ENCODE measurements at regions not wholly inside any gene's neighbourhood (a gene's known extent, or its start where the extent isn't known, plus 50 kb on each side); places are given as distances from the start of the nearest gene placed in this dataset.
"Not testable (repeated sequence)": the region's sequence is repeated elsewhere in the genome, so short reads cannot be mapped to it uniquely, and the experiment has no call there.

DNA sequence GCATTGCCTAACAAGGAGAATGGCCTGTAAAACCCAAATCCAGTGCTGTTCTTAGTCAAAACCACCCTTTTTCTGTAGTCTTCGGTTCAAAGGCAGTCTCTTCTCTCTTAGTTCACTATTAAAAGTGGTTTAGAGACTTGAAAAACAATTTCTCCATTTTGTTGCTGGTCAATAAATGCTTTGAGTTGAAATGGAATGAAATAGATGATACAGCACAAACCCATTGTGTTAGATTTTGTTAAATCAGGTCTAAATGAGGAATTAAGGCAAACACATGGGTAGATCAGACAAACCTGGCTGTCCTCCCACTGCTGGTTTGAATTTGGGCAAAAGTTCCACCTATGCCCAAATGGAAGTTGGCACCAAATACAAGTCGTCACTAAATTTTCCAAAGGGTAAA is 150.1 kb upstream of the SERTAD2 start:
- DNase-seq (ENCODE audit: insufficient read length, low spot score) (no peak), FAIRE-seq (no peak)
- no peak for TF ChIP-seq POLR2A (IDR thresholded peaks at IDR 0.05; ENCODE audit: low read depth, low read length)

DNA sequence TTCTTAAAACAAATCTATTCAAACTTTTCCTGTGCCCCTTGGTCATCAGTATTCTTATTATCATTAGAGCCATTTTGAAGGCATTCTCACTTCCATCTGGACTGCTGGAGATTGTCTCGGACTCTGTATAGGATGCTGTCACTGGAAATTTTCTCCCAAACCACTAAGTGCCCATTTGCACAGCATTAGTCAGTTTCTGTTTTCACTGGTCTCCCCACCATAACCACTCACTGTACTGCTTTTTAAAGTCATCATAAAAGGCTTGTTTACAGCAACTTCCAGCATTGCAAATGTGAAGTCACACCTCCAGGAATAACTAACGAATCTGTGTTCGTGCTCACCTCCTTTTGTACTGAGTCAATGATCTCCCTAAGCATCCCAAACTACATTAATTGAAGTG is 150.9 kb upstream of the SERTAD2 start:
- no peak for FAIRE-seq

DNA sequence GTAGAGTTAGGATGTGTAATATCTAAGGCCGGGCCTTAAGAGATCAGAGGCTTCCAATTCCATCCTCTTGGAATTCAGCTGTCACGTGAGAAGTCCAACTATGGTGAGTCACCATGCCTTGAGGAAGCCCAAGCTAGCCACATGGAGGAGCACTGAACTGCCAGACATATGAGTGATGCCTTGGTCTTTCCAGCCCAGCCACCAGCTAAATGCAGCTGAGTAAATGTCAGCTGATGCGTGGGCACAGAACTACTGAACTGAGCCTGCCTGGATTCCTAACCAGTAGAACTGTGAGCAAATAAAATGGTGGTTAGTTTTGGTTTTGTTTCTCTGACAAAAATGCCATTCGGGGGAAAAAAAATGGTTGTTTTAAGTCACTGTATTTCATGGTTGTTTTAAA is 153.7 kb upstream of the SERTAD2 start:
- no peak for TF ChIP-seq POLR2A (IDR thresholded peaks at IDR 0.05; ENCODE audit: low read depth, low read length)
- DNase-seq (ENCODE audit: insufficient read length, low spot score) (peak; percentile 65), FAIRE-seq (peak; percentile 97)

More for the DNA sequence above, 150.9 kb upstream of the SERTAD2 start:
- no peak for TF ChIP-seq POLR2A (IDR thresholded peaks at IDR 0.05; ENCODE audit: low read depth, low read length)
- DNase-seq (ENCODE audit: insufficient read length, low spot score), result no peak

DNA sequence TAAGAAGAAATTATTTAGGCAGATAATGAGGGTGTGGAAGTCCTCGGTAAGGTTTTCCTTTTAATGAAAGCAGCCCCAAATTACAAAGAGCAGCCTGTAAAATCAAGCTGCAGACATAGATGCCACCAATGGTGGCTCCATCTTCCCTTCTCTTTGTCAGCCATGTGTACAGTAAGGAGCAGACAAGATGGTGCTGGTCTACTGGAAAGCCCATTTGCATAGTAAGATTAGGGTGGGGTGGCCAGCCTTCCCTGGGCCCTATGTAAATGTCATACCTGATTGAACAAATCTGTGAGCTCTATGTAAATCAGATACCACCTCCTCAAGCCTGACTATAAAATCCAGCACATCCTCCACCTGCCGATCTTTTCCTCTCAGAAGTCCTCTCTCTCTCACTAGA is 154.4 kb upstream of the SERTAD2 start:
- TF ChIP-seq POLR2A (IDR thresholded peaks at IDR 0.05; ENCODE audit: low read depth, low read length), result no peak
- no peak for DNase-seq (ENCODE audit: insufficient read length, low spot score)
- FAIRE-seq, result no peak

DNA sequence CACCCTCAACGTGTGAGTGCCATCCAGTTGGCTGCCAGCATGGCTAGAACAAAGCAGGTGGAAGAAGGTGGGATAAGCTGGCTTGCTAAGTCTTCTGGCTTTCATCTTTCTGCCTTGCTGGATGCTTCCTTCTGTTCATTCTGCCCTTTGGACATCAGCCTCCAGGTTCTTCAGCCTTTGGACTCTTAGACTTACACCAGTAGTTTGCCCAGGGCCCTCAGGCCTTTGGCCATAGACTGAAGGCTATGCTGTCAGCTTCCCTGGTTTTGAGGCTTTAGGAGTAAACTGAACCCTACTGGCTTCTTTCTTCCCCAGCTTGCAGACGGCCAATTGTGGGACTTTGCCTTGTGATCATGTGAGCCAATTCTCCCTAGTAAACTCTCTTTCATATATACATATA is 155.0 kb upstream of the SERTAD2 start:
- DNase-seq (ENCODE audit: insufficient read length, low spot score) (no peak), FAIRE-seq (no peak)
- no peak for TF ChIP-seq POLR2A (IDR thresholded peaks at IDR 0.05; ENCODE audit: low read depth, low read length)

DNA sequence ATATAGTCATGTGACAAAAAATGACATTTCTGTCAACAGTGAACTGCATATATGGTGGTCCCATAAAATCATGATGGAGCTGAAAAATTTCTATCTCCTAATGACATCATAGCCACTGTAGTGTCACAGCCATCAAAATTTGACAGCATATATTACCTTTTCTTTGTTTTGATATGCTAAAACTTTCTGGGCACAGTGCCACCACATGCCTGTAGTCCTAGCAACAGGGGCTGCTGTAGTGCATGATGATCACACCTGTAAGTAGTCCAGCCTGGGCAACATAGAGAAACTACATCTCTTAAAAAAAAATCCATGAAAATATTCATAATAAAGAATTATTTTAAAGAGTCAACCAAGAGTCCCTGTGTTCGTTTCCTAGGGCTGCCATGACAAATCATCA is 155.5 kb upstream of the SERTAD2 start:
- no peak for FAIRE-seq
- no peak for TF ChIP-seq POLR2A (IDR thresholded peaks at IDR 0.05; ENCODE audit: low read depth, low read length)
- DNase-seq (ENCODE audit: insufficient read length, low spot score), result no peak

DNA sequence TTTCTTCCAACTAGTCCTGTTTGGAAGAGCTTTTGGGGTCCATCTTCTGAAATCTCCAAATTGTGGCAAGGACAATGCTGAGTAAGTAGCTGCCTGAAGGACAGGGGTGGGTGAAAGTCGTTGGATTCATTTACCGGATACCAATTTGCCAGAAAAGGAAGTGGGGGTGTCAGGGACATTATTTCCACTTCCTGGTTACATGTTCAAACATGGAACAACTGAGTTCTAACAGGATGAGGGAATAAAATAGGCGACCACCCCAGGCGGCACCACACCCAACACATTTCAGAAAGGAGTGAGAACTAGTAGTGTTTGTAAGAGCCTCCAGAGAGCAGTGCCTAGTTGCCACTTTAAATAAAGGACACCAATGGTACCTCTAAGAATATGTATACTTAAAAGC is 158.6 kb upstream of the SERTAD2 start:
- no peak for TF ChIP-seq POLR2A (IDR thresholded peaks at IDR 0.05; ENCODE audit: low read depth, low read length)
- DNase-seq (ENCODE audit: insufficient read length, low spot score) (no peak), FAIRE-seq (no peak)

DNA sequence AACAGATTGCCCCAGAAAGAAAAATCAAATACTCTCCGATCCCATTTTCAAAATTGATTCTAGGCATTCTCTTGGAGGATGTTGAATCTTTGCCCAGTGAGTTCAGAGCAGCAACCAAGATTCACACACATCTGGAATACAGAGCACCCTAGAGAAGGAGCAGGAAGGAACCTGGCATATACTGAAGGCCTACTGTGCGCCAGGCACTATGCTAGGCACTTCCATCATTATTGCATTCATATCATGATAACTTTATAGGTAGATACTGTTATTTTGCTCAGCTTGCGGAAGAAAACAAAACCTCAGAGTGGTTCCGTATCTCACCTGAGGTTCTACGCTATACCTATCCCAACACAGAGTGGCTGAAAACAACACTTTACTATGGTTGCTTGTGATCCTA is 160.3 kb upstream of the SERTAD2 start:
- TF ChIP-seq POLR2A (IDR thresholded peaks at IDR 0.05; ENCODE audit: low read depth, low read length), result no peak
- DNase-seq (ENCODE audit: insufficient read length, low spot score) (no peak), FAIRE-seq (no peak)

DNA sequence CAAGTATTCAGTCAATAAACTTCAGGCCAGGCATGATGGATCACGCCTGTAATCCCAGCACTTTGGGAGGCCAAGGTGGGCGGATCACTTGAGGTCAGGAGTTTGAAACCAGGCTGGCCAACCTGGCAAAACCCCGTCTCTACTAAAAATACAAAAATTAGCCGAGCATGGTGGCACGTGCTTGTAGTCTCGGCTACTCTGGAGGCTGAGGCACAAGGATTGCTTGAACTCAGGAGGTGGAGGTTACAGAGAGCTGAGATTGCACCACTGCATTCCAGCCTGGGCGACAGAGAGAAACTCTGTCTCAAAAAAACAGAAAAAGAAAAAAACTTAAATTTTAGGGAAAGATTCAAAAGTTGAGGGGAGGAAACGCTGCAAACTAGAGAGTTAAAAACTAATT is 162.8 kb upstream of the SERTAD2 start:
- not testable (repeated sequence) for DNase-seq (ENCODE audit: insufficient read length, low spot score); FAIRE-seq

DNA sequence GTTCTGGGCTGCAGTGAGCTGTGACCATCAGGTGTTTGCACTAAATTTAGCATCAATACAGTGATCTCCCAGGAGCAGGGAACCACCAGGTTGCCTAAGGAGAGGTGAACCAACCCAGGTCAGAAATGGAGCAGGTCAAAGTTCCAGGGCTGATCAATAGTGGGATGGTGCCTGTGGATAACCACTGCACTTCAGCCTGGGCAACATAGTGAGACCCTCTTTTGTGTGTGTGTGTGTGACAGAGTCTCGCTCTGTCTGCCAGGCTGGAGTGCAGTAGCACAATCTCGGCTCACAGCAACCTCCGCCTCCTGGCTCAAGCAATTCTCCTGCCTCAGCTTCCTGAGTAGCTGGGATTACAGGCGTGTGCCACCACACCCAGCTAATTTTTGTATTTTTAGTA is 163.7 kb upstream of the SERTAD2 start:
- TF ChIP-seq POLR2A (IDR thresholded peaks at IDR 0.05; ENCODE audit: low read depth, low read length), result no peak
- FAIRE-seq (no peak), DNase-seq (ENCODE audit: insufficient read length, low spot score) (no peak)

DNA sequence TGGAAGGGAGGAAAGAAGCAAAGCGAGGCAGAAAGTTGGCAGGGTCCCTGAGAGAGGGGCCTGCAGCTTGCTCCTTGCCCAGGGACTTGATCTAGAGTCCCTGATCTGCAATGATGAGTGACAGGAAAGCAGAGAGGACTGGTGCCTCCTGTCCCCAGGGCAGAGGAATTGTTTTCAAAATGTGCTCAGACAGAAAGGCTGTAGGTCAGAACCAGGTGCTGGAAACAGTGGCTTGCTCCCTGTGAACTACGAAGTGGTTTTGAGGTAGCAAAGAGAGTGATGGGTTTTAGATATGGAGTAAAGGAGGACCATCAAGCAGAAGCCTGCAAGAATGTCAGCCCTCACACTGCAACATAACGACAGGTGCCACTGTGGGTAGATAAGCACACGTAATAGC is 164.9 kb upstream of the SERTAD2 start:
- DNase-seq (ENCODE audit: insufficient read length, low spot score) (no peak), FAIRE-seq (no peak)
- no peak for TF ChIP-seq POLR2A (IDR thresholded peaks at IDR 0.05; ENCODE audit: low read depth, low read length)

DNA sequence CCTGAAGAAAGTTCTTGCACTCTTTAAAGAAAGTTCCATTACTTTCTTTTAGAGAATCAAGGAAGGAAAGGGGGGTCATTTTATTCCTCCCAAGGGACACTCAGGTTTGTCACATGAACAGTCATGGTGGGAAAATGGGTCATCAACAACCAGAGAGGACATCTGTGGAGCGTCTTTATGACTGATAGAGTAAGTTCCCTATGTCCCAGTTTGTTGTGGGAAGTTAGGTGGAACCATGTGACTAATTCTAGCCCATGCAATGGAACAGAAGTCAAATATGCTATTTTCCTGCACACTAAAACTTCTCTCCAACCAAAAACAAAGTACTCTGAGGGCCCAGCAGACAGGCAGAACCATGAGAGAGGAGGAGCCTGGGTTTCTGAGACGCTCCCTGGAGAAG is 165.6 kb upstream of the SERTAD2 start:
- no peak for DNase-seq (ENCODE audit: insufficient read length, low spot score)
- no peak for FAIRE-seq
- TF ChIP-seq POLR2A (IDR thresholded peaks at IDR 0.05; ENCODE audit: low read depth, low read length), result no peak

DNA sequence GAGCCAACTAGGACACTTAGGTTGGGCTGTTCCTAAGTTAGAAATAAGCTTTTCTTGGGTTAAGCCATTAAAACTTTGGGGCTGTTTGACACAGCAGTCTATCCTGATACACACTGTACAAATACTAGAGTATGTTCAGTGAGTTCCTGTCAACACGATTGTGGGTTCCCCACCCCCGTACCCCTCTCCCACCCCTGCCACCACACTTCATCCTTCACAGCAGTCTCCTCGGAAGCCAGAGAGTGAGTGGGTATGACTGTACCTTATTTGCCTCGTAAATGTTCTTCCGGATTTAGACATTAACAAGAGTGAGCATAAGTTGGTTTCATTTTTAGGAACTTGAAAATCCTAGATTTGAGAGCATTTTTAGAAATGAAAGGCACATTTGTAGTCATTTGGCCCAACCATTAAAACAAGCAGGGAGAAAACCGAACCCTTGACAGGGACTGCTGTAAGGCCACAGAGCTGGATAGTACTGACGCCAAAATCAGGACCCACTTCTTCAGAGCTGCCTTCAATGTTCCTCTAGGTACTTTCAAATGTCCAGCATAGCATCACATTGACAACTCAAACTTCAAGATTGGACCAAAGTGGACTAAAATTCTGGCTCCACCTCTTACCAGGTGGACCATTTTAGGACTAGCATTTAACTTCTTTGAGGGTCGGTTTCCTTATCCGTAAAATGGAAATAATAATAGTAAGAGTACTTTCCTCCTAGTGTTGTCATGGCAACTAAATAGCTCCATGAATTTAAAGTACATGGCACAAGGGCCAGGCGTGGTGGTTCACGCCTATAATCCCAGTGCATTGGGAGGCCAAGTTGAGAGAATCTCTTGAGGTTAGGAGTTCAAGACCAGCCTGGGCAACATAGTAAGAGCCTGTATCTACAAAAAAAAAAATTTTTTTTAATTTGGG is 166.3 kb upstream of the SERTAD2 start:
- TF ChIP-seq POLR2A (IDR thresholded peaks at IDR 0.05; ENCODE audit: low read depth, low read length), result no peak
- DNase-seq (ENCODE audit: insufficient read length, low spot score) (no peak), FAIRE-seq (no peak)

DNA sequence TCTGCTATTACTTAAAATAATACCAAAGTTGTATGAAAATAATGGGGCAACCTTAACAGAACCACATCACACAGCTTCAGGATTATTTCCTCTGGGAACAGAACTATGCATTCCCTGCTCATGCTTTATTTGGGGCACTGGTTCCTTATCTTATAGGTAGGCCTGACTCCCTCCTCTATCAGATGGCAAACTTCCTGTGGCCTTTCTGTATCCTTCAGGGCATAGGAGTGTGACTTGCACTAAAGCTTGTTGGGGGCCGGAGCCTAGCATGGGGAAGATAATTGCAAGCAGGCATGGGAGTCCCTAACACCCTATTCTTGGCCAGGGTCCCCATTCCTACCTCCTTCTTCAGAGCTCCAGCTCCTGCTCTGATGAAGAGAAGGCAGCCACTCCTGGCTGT is 167.2 kb upstream of the SERTAD2 start:
- FAIRE-seq (no peak), DNase-seq (ENCODE audit: insufficient read length, low spot score) (no peak)
- no peak for TF ChIP-seq POLR2A (IDR thresholded peaks at IDR 0.05; ENCODE audit: low read depth, low read length)

DNA sequence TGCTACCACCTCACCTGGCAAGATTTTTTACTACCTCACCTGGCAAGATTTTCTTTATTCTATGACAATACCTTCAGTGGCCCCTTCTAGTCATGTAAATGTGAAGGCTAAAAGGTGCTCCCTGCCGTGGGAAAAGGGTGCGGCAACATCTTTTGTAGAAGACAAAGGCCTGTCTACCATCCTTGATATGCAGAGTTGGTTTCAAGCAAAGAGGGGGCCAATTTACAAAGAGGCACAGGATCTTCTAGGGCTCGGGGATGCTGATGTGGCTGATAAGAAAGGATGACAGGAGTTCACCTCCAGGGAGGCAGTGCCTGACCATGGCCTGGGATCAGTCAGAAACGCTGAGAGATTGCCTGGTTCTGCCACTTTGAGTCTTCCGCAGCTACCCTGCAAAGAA is 165.4 kb upstream of the SLC1A4 start:
- TF ChIP-seq POLR2A (IDR thresholded peaks at IDR 0.05; ENCODE audit: low read depth, low read length), result no peak
- FAIRE-seq (no peak), DNase-seq (ENCODE audit: insufficient read length, low spot score) (no peak)

All from H54 (cell line).